Activated naive CD8-positive, alpha-beta T cell treated with anti-CD3 and anti-CD28 coated beads, Interleukin-2, amount 10 ng/mL, durations not matched to agents 7 days and 5 days (primary cell): ENCODE measurements at regions not wholly inside any gene's neighbourhood (a gene's known extent, or its start where the extent isn't known, plus 50 kb on each side); places are given as distances from the start of the nearest gene placed in this dataset.

ENCODE experiments used
- ATAC-seq: fragments of 150-1000 bp; cut with Tn5 transposase; one replicate; pipeline ENCODE4 v1.10.0; 2021; ENCODE audit warnings: low read depth, moderate library complexity
- POLR2A ChIA-PET: fragments of 350-600 bp; sonication (Branson Sonifier 250); formaldehyde crosslinking; loops from one replicate; lab custom pipeline; 2021; ENCODE audit warnings: antibody characterized with exemption; lab: Charles Lee
- DNase-seq: peaks from one replicate; pipeline ENCODE4 v3.0.0; 2021
- H3K27ac Mint-ChIP-seq: one replicate; pipeline ENCODE4 v1.8.0; 2022; ENCODE audit warnings: mild to moderate bottlenecking, mixed read lengths
- H3K27me3 Mint-ChIP-seq: one replicate; pipeline ENCODE4 v1.8.0; 2022; ENCODE audit warnings: mild to moderate bottlenecking, moderate library complexity, mixed read lengths
- H3K36me3 Mint-ChIP-seq: one replicate; pipeline ENCODE4 v1.8.0; 2021; ENCODE audit warnings: mild to moderate bottlenecking, mixed read lengths
- H3K4me1 Mint-ChIP-seq: one replicate; pipeline ENCODE4 v1.8.0; 2021; ENCODE audit warnings: mixed read lengths
- H3K4me3 Mint-ChIP-seq: one replicate; pipeline ENCODE4 v1.8.0; 2022; ENCODE audit warnings: mild to moderate bottlenecking, moderate library complexity, mixed read lengths
- H3K9me3 Mint-ChIP-seq: one replicate; pipeline ENCODE4 v1.8.0; 2021; ENCODE audit warnings: mixed read lengths

DNA sequence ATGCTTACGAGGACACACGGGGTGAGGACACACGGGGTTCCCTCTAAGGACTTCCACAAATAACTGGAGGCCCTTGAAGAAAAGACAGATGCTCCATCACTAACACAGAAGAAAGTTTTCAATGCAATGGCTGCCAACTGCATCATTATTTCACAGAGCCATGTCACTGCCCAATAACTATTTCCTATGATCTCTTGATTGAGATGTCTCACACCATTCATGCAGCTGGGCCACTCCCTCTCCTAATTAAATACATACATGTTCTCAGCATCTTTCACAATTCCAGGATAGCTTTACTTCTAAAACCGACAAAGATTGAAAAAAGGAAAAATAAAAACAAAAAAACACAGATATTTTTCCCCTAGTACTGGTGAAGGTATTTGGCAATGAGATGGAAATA is 650.8 kb downstream of the SEMA5A start:
- H3K27ac Mint-ChIP-seq, result no peak overlapping the region
- H3K4me3 Mint-ChIP-seq, result no peak overlapping the region
- POLR2A ChIA-PET, result no interaction called here
- no peaks in the 10 kb centered on the region for H3K36me3 Mint-ChIP-seq
- H3K27me3 Mint-ChIP-seq, result no peaks in the 10 kb centered on the region
- no peak for DNase-seq
- no peak for ATAC-seq
- peaks cover 1% of the 10 kb centered on the region for H3K9me3 Mint-ChIP-seq
- H3K4me1 Mint-ChIP-seq, result no peaks in the 10 kb centered on the region

GRCh38 chr5:8895599-8895998 is 650.3 kb downstream of the SEMA5A start:
- H3K27ac Mint-ChIP-seq, result no peak overlapping the region
- no peaks in the 10 kb centered on the region for H3K36me3 Mint-ChIP-seq
- peaks cover 1% of the 10 kb centered on the region for H3K9me3 Mint-ChIP-seq
- POLR2A ChIA-PET, result no interaction called here
- H3K4me3 Mint-ChIP-seq, result no peak overlapping the region
- no peaks in the 10 kb centered on the region for H3K27me3 Mint-ChIP-seq
- ATAC-seq (no peak), DNase-seq (no peak)
- H3K4me1 Mint-ChIP-seq, result no peaks in the 10 kb centered on the region

DNA sequence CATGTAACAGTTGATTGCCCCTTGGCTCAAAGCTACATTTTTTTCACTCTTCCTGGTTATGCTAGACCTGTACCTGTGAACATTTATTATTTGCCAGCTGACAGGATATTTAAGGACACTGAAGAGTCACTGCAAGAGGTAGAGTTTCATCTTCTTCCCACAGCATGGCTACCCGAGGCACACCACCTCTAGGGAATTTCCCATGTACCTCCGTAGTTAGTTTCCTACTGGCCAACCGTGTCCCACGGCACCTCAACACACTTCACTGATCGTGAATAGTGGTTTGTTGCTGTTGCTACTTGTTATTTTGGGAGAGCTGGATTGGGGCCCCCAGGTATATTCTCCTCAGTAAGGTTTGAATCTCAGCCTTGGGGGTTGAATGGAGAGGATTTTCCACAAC is 648.6 kb downstream of the SEMA5A start:
- Mint-ChIP-seq H3K4me3 (no peak overlapping the region), H3K27ac (no peak overlapping the region)
- POLR2A ChIA-PET, result no interaction called here

DNA sequence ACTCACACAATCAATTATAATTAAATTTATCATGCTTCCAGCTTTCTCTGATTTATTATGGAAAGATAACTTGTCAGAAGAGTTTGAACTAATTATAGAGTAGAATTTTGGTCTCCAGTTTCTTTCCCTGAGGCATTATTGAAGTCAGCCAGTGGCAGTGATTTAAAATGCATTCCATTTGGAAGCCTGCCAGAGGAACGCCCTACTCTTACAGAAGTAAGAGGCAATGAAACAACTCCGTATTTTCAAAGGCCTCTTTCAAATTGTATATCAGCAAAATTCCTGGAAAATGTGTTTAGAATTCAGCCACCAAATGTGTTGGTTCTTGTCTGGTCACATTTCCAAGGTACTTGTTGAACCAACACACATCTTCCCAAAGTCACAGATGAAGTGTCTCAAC is 640.9 kb downstream of the SEMA5A start:
- Mint-ChIP-seq H3K27me3 (no peaks in the 10 kb centered on the region), H3K4me3 (no peak overlapping the region), H3K36me3 (no peaks in the 10 kb centered on the region), H3K27ac (no peak overlapping the region), H3K4me1 (peaks cover 1% of the 10 kb centered on the region), H3K9me3 (peaks cover 3% of the 10 kb centered on the region)
- POLR2A ChIA-PET, result no interaction called here
- DNase-seq (no peak), ATAC-seq (no peak)

More for the DNA sequence above, 648.6 kb downstream of the SEMA5A start:
- no peaks in the 10 kb centered on the region for H3K4me1 Mint-ChIP-seq
- no peaks in the 10 kb centered on the region for H3K27me3 Mint-ChIP-seq
- DNase-seq (no peak), ATAC-seq (no peak)
- peaks cover 1% of the 10 kb centered on the region for H3K9me3 Mint-ChIP-seq
- H3K36me3 Mint-ChIP-seq, result no peaks in the 10 kb centered on the region

DNA sequence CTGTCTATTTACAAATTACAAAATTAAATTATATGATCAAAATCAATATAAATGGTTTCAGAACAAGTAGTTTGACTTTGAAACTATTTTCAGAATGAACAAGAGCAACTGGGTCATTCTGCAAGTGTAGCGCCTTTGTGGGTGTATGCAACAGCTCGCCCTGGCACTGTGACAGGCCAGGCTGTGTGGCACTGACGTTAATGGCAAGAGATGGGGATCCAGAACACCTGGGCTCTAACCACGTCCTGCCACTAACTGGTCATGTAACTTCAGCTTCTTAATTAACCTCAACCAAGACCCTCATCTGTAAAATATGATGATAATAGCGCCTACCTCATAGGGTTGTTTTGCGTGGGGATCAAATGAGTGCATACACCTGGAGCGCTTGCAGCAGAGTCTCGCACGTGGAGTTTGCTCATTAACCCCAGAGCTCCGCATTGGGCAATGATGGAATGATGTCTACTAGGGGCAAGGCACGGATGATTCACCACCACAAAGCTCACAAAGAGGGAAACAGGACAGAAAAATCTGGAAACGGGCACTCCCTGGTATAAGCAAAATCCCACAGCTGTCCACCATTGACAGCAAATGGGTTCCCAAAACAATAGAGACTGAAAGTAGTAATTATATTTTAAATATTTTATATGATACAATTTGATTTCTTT is 639.4 kb downstream of the SEMA5A start:
- DNase-seq, result no peak
- Mint-ChIP-seq H3K27me3 (no peaks in the 10 kb centered on the region), H3K36me3 (no peaks in the 10 kb centered on the region), H3K4me3 (no peak overlapping the region), H3K9me3 (peaks cover 3% of the 10 kb centered on the region), H3K27ac (no peak overlapping the region), H3K4me1 (peaks cover 1% of the 10 kb centered on the region)
- POLR2A ChIA-PET, result no interaction called here
- no peak for ATAC-seq

- ATAC-seq, result no peak
- Mint-ChIP-seq H3K27ac (no peak overlapping the region), H3K9me3 (peaks cover 3% of the 10 kb centered on the region), H3K27me3 (no peaks in the 10 kb centered on the region), H3K4me1 (peaks cover 1% of the 10 kb centered on the region), H3K4me3 (no peak overlapping the region), H3K36me3 (no peaks in the 10 kb centered on the region)
- DNase-seq, result no peak
- POLR2A ChIA-PET, result no interaction called here
Observed at GRCh38 chr5:8907168-8907868, 638.6 kb downstream of the SEMA5A start.

GRCh38 chr5:8908055-8908683 is 637.7 kb downstream of the SEMA5A start:
- Mint-ChIP-seq H3K27me3 (no peaks in the 10 kb centered on the region), H3K4me1 (peaks cover 1% of the 10 kb centered on the region), H3K4me3 (no peak overlapping the region), H3K27ac (no peak overlapping the region), H3K36me3 (no peaks in the 10 kb centered on the region), H3K9me3 (peaks cover 3% of the 10 kb centered on the region)
- POLR2A ChIA-PET, result no interaction called here
- no peak for DNase-seq
- ATAC-seq, result no peak

DNA sequence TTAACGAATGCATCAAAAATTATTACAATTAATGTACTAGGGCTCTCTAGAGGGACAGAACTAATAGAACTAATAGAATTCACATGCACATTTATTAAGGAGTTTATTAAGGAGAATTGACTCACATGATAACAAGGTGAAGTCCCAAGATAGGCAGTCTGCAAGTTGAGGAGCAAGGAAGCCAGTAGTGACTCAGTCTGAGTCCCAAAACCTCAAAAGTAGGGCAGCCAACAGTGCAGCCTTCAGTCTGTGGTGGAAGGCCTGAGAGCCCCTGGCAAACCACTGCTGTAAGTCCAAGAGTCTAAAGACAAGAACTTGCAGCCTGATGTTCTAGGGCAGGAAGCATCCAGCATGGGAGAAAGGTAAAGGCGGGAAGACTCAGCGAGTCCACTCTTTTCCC is 633.8 kb downstream of the SEMA5A start:
- Mint-ChIP-seq H3K9me3 (peaks cover 1% of the 10 kb centered on the region), H3K36me3 (no peaks in the 10 kb centered on the region), H3K4me3 (no peak overlapping the region), H3K27ac (no peak overlapping the region), H3K4me1 (no peaks in the 10 kb centered on the region), H3K27me3 (no peaks in the 10 kb centered on the region)
- POLR2A ChIA-PET, result no interaction called here
- no peak for DNase-seq
- ATAC-seq, result no peak

- H3K4me3 Mint-ChIP-seq, result no peak overlapping the region
- H3K9me3 Mint-ChIP-seq, result peaks cover 1% of the 10 kb centered on the region
- H3K36me3 Mint-ChIP-seq, result no peaks in the 10 kb centered on the region
- no peak for DNase-seq
- ATAC-seq, result no peak
- no peaks in the 10 kb centered on the region for H3K27me3 Mint-ChIP-seq
- POLR2A ChIA-PET, result no interaction called here
- H3K4me1 Mint-ChIP-seq, result no peaks in the 10 kb centered on the region
- no peak overlapping the region for H3K27ac Mint-ChIP-seq
Observed at GRCh38 chr5:8913522-8913921, 632.4 kb downstream of the SEMA5A start.

- Mint-ChIP-seq H3K27me3 (no peaks in the 10 kb centered on the region), H3K4me1 (no peaks in the 10 kb centered on the region), H3K27ac (no peak overlapping the region), H3K4me3 (no peak overlapping the region), H3K36me3 (no peaks in the 10 kb centered on the region), H3K9me3 (peaks cover 4% of the 10 kb centered on the region)
- DNase-seq (no peak), ATAC-seq (no peak)
- POLR2A ChIA-PET, result no interaction called here
Observed at GRCh38 chr5:8919096-8919495, 626.8 kb downstream of the SEMA5A start.

DNA sequence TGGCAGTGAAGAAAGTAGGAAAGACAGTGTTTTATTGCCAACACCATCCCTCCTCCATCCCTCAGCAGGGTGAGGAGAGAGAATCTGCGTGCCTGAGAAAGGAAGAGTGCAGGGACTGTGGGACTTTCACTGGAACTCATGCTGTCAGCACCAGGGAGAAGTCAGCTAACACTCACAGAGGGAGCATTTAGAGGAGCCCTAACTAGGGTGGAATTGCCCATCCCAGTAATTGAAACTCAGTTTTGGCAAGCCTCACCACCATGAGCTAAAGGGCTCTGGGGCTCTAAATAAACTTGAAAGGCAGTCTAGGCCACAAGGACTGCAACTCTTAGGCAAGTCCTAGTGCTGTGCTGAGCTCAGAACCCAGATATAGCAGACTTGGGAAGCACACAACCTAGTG is 622.3 kb downstream of the SEMA5A start:
- H3K4me1 Mint-ChIP-seq, result no peaks in the 10 kb centered on the region
- H3K36me3 Mint-ChIP-seq, result no peaks in the 10 kb centered on the region
- H3K9me3 Mint-ChIP-seq, result peaks cover 6% of the 10 kb centered on the region
- DNase-seq, result no peak
- no peak overlapping the region for H3K27ac Mint-ChIP-seq
- no peak for ATAC-seq
- no peaks in the 10 kb centered on the region for H3K27me3 Mint-ChIP-seq
- POLR2A ChIA-PET, result no interaction called here
- no peak overlapping the region for H3K4me3 Mint-ChIP-seq

- Mint-ChIP-seq H3K4me1 (no peaks in the 10 kb centered on the region), H3K9me3 (peaks cover 5% of the 10 kb centered on the region), H3K36me3 (no peaks in the 10 kb centered on the region), H3K4me3 (no peak overlapping the region), H3K27ac (no peak overlapping the region), H3K27me3 (no peaks in the 10 kb centered on the region)
- no peak for ATAC-seq
- DNase-seq, result no peak
- POLR2A ChIA-PET, result no interaction called here
Observed at GRCh38 chr5:8924054-8924793, 621.7 kb downstream of the SEMA5A start.

DNA sequence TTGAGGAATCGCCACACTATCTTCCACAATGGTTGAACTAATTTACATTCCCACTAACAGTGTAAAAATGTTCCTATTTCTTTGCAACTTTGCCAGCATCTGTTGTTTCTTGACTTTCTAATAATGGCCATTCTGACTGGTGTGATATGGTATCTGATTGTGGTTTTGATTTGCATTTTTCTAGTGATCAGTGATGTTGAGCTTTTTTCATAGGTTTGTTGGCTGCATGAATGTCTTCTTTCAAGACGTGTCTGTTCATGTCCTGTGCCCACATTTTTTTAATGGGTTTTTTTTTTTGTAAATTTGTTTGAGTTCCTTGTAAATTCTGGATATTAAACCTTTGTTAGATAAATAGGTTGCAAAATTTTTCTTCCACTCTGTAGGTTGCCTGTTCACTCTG is 615.9 kb downstream of the SEMA5A start:
- Mint-ChIP-seq H3K27ac (no peak overlapping the region), H3K4me1 (no peaks in the 10 kb centered on the region), H3K4me3 (no peak overlapping the region), H3K27me3 (no peaks in the 10 kb centered on the region), H3K36me3 (no peaks in the 10 kb centered on the region), H3K9me3 (peaks cover 3% of the 10 kb centered on the region)
- POLR2A ChIA-PET, result interaction anchor here (0.6 kb wide), 1 partner anchor 1899 kb away, joined by 3 read pairs; no protein-coding TSS in a partner anchor
- DNase-seq (no peak), ATAC-seq (no peak)
